HL-60 (cell line): ENCODE measurements at regions not wholly inside any gene's neighbourhood (a gene's known extent, or its start where the extent isn't known, plus 50 kb on each side); places are given as distances from the start of the nearest gene placed in this dataset.

Experiments
- DNase-seq, 2 experiments: peaks; one replicate each; pipeline ENCODE4 v3.0.0-alpha.2; 2010 to 2020; ENCODE audit warnings: low read depth in 1 of 2, low spot score in 1 of 2
- H3K27ac ChIP-seq: fragments of 250-450 bp; sonication (Bioruptor Pico); replicated peaks from 2 replicates; pipeline ENCODE4 v1.5.1; 2020; ENCODE audit warnings: mild to moderate bottlenecking, moderate library complexity
- H3K27me3 ChIP-seq: fragments of 250-450 bp; sonication (Bioruptor Pico); 2 replicates; pipeline ENCODE4 v1.5.1; 2021; ENCODE audit warnings: mild to moderate bottlenecking, moderate library complexity; ENCODE audit not compliant: insufficient read depth, poor library complexity, severe bottlenecking
- H3K4me3 ChIP-seq: replicated peaks from 2 replicates; pipeline ENCODE4 v1.5.1; 2011; ENCODE audit warnings: mild to moderate bottlenecking, control low read depth, low read length; ENCODE audit not compliant: insufficient read depth
- CTCF ChIP-seq: IDR thresholded peaks from one replicate; pipeline ENCODE4 v1.5.1; 2011; ENCODE audit warnings: low read length, control low read depth, inconsistent platforms; ENCODE audit not compliant: insufficient read depth
- GABPA ChIP-seq: IDR thresholded peaks from 2 replicates; pipeline ENCODE4 v1.6.1; 2012; ENCODE audit warnings: low read depth
- POLR2AphosphoS5 ChIP-seq: IDR thresholded peaks from 2 replicates; pipeline ENCODE4 v1.6.1; 2012; ENCODE audit warnings: low read depth
- REST ChIP-seq: IDR thresholded peaks from 2 replicates; pipeline ENCODE4 v1.6.1; 2012; ENCODE audit warnings: low read depth; ENCODE audit not compliant: insufficient replicate concordance
- SPI1 ChIP-seq: IDR thresholded peaks from 2 replicates; pipeline ENCODE4 v1.6.1; 2012; ENCODE audit warnings: low read depth, mild to moderate bottlenecking, borderline replicate concordance

- no peak for TF ChIP-seq POLR2AphosphoS5
- no peak for TF ChIP-seq REST
- no peak for TF ChIP-seq GABPA
- no peak for TF ChIP-seq CTCF
- no peak for DNase-seq
- no peaks in the 10 kb centered on the region for H3K27me3 ChIP-seq
- H3K27ac ChIP-seq = no peak overlapping the region
- H3K4me3 ChIP-seq = no peak overlapping the region
Measured at GRCh38 chr1:118257946-118258345, 72.9 kb upstream of the SPAG17 start.

GRCh38 chr1:118254491-118255425 is 69.7 kb upstream of the SPAG17 start:
- Histone ChIP-seq H3K27me3 (no peaks in the 10 kb centered on the region), H3K27ac (no peak overlapping the region), H3K4me3 (no peak overlapping the region)
- TF ChIP-seq SPI1 = no peak
- no peak for TF ChIP-seq REST
- no peak for TF ChIP-seq POLR2AphosphoS5
- no peak for TF ChIP-seq GABPA
- TF ChIP-seq CTCF = no peak
- no peak for DNase-seq

- no peak overlapping the region for H3K4me3 ChIP-seq
- DNase-seq = no peak
- TF ChIP-seq GABPA (no peak), SPI1 (no peak), CTCF (no peak), REST (no peak), POLR2AphosphoS5 (no peak)
Measured at GRCh38 chr1:118254001-118254400, 69.0 kb upstream of the SPAG17 start.

More at GRCh38 chr1:118254001-118254400, 69.0 kb upstream of the SPAG17 start:
- Histone ChIP-seq H3K27me3 (no peaks in the 10 kb centered on the region), H3K27ac (no peak overlapping the region)
